Suppressor macrophage treated with lipopolysaccharide for 1 hour (primary cell): ENCODE measurements at regions not wholly inside any gene's neighbourhood (a gene's known extent, or its start where the extent isn't known, plus 50 kb on each side); places are given as distances from the start of the nearest gene placed in this dataset.
"Not testable (repeated sequence)": the region's sequence is repeated elsewhere in the genome, so short reads cannot be mapped to it uniquely, and the experiment has no call there.

Experiments used
- DNase-seq, 3 donors: peaks; one replicate each; pipeline ENCODE4 v3.0.0-alpha.2; 2020 to 2022

DNA sequence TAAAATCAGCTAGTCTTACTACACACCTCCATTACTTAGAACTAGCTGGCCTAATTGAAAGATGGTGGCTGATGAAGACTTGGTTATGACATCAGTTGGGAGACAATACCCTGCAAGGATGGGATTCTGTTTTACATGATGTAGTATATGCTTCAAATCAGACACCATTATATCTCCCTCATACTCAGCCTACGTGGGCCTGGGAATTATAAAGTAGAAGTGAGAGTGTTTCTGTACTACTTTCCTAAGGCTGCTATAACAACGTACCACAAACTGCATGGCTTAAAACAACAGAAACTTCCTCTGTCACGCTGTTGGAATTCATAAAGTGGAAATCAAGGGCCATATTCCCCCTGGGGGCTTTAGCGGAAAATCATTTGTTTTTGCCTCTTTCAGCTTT, 190.4 kb downstream of the PAH start:
- DNase-seq = no peak

DNA sequence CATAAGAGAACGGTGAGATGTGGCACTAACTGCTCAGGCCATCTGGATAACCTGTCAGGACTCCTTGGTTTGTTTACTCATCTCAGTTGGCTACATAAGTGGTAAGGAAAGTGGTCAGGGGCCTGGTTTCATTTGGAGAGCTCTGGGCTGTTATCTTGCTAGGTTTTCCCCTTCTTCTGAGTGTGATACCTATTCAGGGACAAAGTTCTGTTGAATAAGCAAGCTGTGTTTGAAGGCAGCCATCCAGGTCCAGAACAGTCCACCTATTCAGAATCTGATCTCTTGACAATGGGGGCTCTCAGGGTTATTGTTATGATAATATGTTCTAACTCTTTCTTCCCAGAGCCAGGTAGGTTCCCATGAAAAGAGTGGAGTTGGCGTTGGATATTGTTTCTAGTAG, 194.9 kb downstream of the PAH start:
- DNase-seq = no peak

DNA sequence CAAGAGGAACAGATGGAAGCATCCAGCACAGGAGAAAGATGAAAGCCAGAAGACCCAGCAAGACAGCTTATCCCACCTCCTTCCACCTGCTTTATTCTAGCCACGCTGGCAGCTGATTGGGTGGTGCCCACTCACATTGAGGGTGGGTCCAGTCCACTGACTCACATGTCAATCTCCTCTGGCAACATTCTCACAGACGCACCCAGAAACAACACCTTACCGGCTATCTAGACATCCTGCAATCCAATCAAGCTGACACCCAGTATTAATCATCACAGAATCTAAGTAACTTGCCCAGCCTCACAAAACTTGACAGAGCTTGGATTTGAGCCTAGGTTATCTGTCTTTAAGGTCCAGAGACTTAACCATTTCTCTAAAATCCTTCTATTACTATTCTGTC, 208.9 kb downstream of the PAH start:
- DNase-seq = no peak

DNA sequence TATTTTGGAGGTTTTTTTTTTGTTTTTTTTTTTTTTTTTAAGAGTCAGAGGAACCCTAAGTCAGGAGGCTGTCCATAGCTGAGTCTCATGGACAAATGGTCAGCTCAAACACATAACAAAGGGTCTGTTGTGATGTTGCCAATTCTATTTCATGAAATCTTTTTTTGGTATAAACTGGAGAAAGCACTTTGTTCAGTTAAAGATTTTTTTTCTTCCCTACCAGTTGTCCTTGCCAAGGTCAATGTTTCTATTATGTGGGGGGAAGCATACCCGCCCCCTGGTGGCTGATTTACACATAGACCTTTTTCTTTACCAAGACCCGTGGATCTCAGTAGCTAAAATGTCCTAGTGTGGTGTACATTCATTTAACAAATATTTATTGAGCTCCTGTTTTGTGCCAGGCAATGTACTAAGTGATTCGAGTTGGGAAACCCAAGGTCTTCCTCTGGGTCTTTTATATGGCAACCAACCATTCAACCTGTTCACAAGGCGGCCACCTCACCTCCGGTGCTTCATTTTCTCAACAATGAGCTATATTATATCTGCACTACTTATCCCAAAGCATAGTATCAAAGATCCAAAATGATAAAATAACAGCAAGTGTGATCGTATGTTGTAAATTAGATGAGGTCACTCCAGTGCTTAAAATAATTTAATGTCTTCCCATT, 214.5 kb downstream of the PAH start:
- peak; percentile 67 to 81 (median 73) for DNase-seq

DNA sequence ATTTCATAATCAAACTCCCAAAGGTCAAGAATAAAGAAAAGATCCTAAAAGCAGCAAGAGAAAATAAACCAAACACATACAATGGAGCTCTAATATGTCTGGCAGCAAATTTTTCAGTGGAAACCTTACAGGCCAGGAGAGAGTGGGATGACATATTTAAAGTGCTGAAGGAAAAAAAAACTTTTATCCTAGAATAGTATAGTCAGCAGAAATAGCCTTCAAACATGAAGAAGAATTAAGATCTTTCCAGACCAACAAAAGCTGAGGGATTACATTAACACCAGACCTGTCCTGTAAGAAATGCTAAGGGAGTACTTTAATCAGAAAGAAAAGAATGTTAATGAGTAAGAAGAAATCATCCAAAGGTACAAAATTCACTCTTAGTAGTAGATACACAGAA, 215.7 kb upstream of the IGF1 start:
- no peak for DNase-seq

DNA sequence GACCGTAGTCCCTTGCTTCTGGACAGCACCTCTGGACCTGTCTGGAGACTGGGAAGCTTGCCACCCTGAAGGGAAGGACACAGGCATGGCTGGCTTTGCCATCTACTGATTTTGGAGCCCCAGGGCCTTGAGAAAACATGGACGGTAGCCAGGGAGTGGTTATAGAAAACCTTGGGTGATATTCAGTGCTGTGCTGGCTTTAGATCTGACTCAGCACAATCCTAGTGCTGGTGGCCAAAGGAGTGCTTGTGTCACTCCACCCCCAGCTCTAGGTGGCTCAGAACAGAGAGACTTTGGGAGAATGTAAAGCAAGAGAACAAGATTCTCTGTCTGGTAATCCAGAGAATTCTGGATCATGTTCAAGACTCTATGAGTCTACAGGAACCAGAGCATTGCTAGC, 214.5 kb upstream of the IGF1 start:
- no peak for DNase-seq

DNA sequence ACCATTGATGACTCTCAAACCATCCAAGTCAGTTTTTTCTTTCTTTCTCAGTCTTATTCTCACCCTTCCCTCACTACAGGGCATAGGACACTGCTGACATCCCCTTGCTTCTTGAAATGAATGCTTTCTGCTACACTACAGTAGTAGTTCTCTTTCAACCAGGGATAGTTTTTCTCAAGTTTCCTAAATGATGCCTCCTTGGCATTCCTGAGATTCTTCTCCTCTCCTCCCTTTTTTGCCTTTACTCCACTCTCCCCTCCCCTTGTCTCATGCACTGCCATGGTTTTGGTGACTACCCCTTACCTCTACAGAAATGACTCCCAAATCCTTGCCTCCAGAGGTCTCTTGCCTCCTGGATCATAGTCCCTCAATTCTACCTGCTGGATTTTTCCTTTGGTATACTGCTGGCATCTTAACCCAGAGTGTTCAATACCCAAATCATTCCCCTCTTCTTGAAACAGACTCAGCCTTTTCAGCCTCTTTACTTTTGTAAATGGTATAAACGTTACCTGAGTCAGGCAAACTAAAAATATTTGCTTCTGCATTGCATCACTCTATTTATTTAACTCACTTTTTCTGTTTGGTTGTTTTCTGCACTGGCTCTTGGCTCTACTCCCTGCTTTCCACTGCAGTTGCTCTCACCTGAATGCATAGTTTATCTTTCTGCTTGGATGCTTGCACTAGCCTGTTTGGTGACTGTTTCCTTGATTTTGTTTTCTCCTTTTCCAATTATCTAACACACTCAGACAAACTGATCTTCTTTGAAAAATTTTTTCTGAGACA, 211.6 kb upstream of the IGF1 start:
- no peak for DNase-seq

DNA sequence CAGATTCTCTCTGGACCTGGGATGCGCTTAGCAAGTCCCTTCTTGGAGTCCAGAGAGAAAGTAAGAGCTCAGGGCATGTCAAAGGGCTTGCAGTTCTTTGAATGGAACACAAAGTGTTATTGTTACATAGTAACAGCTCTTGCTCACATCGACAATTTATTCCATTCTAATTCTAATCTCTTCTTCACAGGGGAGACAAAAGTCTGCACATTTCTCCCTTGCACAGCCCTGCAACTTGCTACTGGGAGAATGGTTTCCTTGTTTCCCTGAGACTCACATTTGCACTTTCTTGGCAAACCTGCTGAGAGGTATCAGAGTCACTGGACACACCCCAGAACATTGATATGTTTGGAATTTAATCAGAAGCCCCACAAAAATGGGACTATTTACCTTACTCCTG, 209.9 kb upstream of the IGF1 start:
- no peak for DNase-seq

DNA sequence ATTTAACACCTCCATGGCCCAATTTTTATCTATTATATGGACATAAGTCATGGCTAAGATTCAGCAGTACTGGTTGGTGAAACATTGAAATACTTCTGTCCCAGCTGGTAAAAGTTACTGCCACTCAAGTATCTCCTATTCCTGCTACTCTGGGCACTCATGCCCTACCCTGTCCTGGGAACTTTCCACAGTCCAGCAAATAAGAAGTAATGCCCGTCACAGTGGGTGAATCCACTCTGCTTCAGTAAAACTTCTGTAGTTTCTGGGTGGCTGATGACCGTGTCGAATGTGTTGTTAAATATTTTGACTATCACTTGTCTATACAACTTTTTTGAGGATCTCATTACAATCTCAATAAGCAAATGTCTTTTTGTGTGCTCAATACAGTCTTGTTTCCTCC, 209.3 kb upstream of the IGF1 start:
- no peak for DNase-seq

DNA sequence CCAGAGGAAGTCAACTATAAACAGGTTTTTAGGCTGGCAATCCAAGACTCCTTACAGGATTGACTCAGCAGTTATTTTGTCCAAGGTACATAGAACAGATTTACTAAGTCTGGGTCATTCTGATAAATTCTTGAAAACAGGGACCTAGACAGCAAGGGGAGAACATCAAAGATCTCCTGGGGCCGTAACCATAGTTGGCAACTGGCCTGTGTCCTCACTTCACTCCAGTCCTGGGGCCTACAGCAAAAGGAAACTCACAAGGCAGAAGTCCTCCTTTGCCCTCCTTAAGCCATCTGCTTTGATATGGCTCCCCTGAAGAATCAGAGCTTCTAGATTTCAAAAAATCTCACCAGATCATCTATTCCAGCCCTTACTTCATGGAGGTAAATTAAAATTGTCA, 207.2 kb upstream of the IGF1 start:
- DNase-seq = no peak

DNA sequence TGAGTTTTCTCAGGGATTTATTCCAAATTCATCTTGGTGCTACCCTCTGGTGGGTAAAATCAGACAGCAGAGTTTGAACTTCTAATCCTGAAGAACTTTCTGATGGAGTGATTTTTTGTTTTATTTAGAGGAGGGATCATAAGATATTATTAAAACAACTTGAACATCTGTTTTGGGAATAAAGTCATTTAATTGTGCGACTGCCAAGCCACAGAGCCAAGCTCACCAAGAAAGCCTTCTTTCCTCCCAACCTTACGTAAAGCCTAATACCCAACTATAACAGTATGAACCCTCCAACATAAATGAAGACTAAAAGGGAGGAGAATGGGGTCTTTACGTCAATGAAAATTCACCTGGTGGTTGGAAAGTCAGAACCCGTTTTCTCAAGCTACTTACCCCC, 205.5 kb upstream of the IGF1 start:
- no peak for DNase-seq

DNA sequence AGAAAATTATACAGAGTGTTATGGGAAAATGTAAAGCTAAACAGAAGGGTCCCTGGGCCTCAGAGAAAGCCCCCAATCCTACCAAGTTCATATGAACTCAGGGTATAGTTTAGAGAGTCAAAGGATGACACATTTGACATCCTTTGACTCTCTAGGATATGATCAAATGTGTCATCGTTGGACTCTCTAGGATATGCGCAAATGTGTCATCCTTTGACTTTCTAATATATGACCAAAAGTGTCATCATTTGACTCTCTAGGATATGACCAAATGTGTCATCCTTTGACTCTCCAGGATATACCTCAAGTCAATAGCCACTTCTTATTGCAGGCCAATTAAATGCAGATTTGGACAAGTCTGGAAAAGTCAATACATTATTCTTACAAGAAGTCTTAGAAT, 204.8 kb upstream of the IGF1 start:
- DNase-seq = peak in 2 of 3 donors; percentile 19 to 58

DNA sequence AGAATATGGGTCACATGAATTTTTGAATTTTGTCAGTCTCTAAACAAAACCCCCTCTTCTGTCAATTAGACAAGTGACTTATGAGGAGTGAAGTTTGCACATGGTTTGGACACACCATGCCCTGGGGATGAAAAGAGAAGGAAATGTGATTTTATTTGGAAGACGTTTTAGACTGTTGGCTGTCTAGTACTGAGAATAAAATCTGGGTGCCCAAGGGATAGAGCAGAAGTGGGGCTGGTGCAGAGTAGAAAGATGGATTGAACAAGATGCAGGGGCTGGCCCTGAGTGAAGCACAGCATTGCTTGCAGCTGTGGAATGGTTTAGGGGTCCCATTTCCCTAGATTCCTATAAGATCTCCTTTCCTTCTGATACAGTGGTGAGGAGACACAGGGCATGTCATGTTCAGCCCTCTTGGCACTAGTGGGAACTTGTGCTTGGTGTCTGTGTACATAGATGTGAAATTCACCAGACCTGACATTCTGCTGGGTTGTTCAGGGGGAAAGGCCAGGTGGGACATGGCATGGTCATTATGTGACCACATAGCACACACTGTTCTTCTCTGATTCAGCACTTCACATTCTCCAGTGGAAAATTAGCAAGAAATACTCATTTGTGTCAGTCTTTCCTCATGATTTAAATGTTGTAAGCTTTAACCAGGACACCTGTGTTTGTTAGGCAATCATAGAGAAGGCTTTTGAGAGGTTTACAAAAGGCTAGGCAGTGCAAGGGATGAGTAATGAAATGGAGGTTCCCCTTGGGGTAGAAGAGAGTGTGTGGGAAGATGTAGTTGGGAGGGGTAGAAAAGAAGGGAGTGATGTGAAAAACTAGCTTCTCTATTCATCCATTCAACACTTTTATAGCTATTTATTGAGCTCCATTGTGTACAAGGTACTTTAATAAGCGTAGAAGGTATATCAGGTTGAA, 202.3 kb upstream of the IGF1 start:
- DNase-seq = no peak

DNA sequence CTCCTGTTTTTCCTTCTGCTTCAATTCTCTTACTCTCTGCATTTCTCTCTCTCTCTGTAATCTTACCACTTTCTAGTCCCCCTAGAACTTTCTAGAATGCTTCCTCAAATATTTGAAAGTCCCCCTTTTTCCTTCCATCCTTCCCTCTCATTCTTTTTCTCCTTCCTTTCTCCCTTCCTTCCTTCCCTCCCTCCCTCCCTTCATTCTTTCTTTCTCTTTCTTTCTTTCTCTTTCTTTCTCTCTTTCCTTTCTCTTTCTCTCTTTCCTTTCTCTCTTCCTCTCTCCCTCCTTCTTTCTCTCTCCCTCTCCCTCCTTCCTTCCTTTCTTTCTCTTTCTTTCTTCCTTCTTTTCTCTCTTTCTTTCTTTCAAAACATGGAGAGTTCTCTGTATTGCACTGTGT, 201.4 kb upstream of the IGF1 start:
- DNase-seq = no peak

DNA sequence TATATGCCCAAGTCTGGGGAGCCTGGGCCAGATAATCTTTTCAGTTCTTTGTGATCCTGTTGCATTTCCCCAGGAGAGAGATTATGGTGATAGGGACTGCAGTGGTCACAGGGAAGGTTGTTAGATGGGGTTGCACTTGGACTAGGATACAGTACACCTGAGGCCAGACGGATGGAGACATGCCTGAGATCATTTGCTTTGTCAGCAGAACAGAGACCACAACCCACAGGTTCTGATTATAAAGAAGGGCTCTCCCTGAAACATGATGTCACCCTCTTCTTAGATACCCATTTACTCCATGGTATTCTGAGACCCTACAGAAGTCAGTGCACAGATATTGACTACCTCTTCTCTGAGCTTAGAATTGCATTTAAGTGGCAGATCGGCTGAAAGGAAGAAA, 200.9 kb upstream of the IGF1 start:
- no peak for DNase-seq

DNA sequence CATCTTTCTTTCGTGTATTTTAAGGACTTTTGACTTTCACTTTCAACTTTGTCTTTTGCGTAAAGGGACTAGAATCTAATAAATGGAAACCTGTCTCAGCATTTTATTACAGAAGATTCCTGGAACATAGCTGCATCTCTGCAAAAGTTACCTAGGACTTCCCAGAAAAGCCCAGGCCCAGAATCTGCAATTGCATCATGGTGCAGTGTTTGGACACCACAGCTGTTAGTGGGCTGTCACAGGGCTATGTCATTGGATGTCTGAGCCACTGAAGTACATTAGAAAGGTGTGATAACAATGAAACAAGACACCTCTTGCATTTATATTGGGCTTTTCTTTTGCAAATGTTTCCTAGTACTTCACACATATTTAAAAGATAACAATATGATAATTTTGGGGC, 199.9 kb upstream of the IGF1 start:
- DNase-seq = no peak

DNA sequence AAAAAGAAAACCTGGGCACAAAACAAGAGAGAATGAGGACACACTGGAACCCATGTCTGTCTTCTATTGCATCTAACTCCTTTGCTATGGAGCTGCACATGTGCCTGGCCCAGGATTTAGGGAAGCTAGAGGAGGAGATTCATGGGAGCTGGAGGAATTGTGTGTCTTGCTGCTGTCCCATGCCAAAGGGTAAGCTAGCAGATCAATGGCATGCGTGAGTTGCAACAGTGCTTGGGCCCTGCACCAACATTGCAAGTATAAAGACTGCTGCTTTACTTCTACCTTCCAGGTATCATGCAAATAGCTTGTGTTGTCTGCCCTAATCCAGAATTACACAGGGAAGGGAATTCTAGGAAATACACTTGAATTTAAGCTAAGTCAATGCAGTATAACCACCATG, 196.4 kb upstream of the IGF1 start:
- no peak for DNase-seq

DNA sequence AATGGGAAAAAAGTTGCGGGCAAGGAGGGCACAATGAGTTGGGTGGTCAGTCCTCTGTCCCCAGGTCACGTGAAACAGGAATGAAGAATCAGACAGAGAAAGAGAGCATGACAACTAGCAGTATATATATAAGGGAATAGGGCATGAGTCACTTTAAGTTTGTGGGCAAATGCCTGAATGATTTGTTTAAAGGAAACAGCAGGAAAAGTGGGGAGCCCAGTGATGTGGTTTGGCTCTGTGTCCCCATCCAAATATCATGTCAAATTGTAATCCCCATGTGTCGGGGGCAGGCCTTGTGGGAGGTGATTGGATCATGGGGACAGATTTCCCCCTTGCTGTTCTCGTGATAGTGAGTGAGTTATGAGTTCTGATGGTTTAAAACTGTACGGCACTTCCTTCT, 195.3 kb upstream of the IGF1 start:
- no peak for DNase-seq

DNA sequence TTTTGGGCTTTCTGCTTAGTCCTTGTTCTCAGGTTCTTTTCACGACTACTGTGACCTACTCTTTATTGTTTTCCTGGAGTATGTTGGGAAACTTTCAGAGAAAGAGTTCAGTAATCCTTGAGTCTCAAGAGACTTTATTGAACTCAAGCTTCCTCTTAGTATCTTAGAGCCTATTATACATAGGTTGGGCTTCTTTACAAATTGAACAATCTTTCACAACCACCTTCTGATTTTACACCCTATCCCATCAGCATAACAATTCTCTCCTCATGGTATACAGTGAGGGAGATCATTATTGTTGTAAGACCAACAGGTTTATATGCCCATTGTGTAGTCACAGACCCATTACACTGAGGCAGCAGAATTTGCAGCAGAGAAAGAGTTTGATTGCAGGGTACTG, 193.2 kb upstream of the IGF1 start:
- DNase-seq = no peak

DNA sequence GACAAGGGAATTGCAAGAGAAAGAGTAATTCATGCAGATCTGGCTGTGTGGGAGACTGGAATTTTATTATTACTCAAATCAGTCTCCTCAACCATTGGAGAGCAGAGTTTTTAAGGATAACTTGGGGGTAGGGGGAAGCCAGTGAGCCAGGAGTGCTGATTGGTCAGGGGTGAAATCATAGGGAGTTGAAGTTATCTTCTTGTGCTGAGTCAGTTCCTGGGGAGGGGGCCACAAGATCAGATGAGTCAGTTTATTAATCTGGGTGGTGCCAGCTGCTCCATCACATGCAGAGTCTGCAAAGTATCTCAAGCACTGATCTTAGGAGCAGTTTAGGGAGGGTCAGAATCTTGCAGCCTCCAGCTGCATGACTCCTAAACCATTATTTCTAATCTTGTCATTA, 191.8 kb upstream of the IGF1 start:
- not testable (repeated sequence) for DNase-seq

DNA sequence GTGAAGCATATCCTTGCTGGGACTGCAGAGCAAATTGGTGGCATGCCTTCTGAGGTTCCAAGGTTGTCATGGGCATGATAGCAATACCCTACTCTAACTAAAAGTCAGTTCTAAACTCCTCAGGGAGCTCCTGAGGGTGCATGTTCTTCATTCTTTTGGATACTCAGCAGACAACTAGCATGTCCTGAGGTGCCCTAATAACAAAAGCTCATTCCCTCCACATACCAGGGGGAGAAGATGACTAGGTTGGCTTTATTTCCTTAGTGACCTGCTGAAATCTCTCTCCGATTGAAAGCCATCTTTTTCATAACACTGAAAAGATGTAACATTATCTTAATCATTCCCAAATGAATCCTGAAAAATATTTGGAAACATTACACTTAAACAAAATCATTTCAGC, 188.7 kb upstream of the IGF1 start:
- DNase-seq = no peak

DNA sequence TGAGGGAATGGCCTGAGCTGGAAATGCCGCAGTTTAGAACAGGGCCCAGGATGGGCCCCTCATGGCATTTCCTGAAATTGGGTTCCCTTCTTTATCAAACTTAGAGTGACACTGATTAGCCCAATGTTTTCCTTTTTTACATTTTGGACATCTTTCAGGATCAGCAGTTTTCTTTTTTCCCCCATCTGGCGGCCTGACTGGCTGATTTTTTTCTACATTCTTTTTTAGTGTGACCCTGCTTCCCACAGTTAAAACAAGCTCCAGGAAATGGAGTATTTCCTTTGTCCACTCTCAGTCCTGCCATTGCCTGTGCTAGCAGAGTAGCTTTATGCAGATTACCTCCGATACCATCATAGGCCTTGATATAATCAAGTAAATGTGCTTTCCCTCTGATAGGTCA, 185.8 kb upstream of the IGF1 start:
- DNase-seq = not testable (repeated sequence)

DNA sequence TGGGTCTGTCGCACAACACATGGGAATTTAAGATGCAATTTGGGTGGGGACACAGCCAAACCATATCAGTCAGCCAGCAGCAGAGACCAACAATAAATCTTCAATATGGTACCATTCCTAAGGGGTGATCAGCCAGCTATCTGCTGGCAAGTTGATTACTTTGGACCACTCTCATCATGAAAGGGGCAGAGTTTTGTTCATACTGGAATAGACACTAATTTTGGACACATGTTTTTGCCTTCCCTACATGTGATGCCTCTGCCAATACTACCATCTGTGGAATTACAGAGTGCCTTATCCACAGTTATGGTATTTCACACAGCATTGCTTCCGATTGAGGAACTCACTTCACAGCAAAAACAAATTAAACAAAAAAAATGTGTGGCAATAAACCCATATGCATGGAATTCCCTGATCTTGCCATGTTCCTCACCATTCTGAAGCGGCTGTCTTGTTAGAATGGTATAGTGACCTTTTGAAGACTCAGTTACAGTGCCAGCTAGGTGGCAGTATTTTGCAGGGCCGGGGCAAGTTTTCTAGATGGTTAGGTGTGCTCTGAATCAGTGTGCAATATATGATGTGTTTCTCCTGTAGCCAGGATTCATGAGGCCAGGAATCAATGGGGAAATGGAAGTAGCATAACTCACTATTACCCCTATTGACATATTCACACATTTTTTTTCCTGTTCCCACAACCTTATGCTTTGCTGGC, 179.0 kb upstream of the IGF1 start:
- no peak for DNase-seq
